GM12878 (cell line): ENCODE measurements at regions not wholly inside any gene's neighbourhood (a gene's known extent, or its start where the extent isn't known, plus 50 kb on each side); places are given as distances from the start of the nearest gene placed in this dataset.

Experiments
- ATAC-seq: fragments of 200-7000 bp; cut with Tn5 transposase; 3 replicates; pipeline ENCODE4 v1.9.1; 2020; ENCODE audit warnings: mild to moderate bottlenecking, moderate library complexity
- BruUV-seq: library from RNA; stranded (reverse); fragments of 400-500 nt; replicated peaks from 2 replicates; lab custom pipeline; 2021; lab: Mats Ljungman, UMichigan
- CTCF ChIA-PET: fragments of 300-600 bp; sonication (Branson Sonifier 250); formaldehyde crosslinking; extraction: SDS; loops from one replicate; lab custom pipeline; 2021; ENCODE audit warnings: inconsistent platforms; lab: Yijun Ruan, JAX
- POLR2A ChIA-PET: fragments of 350-600 bp; formaldehyde crosslinking; extraction: SDS; loops from one replicate; lab custom pipeline; 2021; ENCODE audit warnings: inconsistent platforms; lab: Charles Lee
- RAD21 ChIA-PET: fragments of 300-600 bp; sonication (Branson Sonifier 250); formaldehyde crosslinking; loops from one replicate; lab custom pipeline; 2023; ENCODE audit warnings: antibody characterized with exemption; ENCODE audit not compliant: unreplicated experiment; lab: Charles Lee
- SMC1A ChIA-PET: fragments of 300-600 bp; sonication (Branson Sonifier 250); formaldehyde crosslinking; loops from one replicate; lab custom pipeline; 2023; ENCODE audit not compliant: unreplicated experiment, uncharacterized antibody; lab: Charles Lee
- DNase-seq: peaks from one replicate; pipeline ENCODE4 v3.0.0-alpha.2; 2011; ENCODE audit warnings: low read depth, low spot score
- FAIRE-seq: peaks from 3 replicates; lab custom pipeline; 2011; peaks lifted over from hg19 to GRCh38; lab: Jason Lieb, UNC
- H2AFZ ChIP-seq: 2 replicates; pipeline ENCODE4 v1.6.0; 2011; ENCODE audit warnings: low read depth, low read length, control low read depth; ENCODE audit not compliant: control insufficient read depth
- H3K27ac ChIP-seq: 2 replicates; pipeline ENCODE4 v1.5.1; 2011; ENCODE audit warnings: control low read depth; ENCODE audit not compliant: control insufficient read depth, insufficient read depth
- H3K27me3 ChIP-seq, 2 experiments: replicated peaks in 1 of 2; 2 replicates each; pipeline versions ENCODE4 v1.6.0 to v1.6.1; 2011; ENCODE audit warnings: low read length in 1 of 2; ENCODE audit not compliant: control insufficient read depth in 2 of 2, insufficient read depth in 2 of 2
- H3K36me3 ChIP-seq, 2 experiments: 2 replicates each; pipeline ENCODE4 v1.5.1; 2011; ENCODE audit warnings: low read length in 1 of 2; ENCODE audit not compliant: control insufficient read depth in 2 of 2, insufficient read depth in 2 of 2
- H3K4me1 ChIP-seq: 2 replicates; pipeline ENCODE4 v1.6.1; 2011; ENCODE audit warnings: mild to moderate bottlenecking, low read length, moderate library complexity, mixed read lengths; ENCODE audit not compliant: control insufficient read depth, insufficient read depth
- H3K4me2 ChIP-seq: 2 replicates; pipeline ENCODE4 v1.6.0; 2011; ENCODE audit warnings: control low read depth; ENCODE audit not compliant: control insufficient read depth, insufficient read depth
- H3K4me3 ChIP-seq: fragments of 200-600 bp; sonication (generic); 2 replicates; pipeline ENCODE4 v1.5.1; 2016
- H3K79me2 ChIP-seq: 2 replicates; pipeline ENCODE4 v1.6.0; 2011; ENCODE audit warnings: low read length; ENCODE audit not compliant: control insufficient read depth, insufficient read depth
- H3K9ac ChIP-seq: 2 replicates; pipeline ENCODE4 v1.8.0; 2011; ENCODE audit warnings: low read length, control low read depth, mixed read lengths; ENCODE audit not compliant: control insufficient read depth, insufficient read depth
- H3K9me3 ChIP-seq: replicated peaks from 3 replicates; pipeline ENCODE4 v1.5.1; 2011; ENCODE audit warnings: mild to moderate bottlenecking, low read length; ENCODE audit not compliant: control insufficient read depth, insufficient read depth
- H4K20me1 ChIP-seq: 2 replicates; pipeline ENCODE4 v1.6.0; 2011; ENCODE audit not compliant: control insufficient read depth, insufficient read depth
- CEBPZ ChIP-seq: fragments of 150-350 bp; IDR thresholded peaks from 2 replicates; pipeline ENCODE4 v1.6.1; 2016; ENCODE audit warnings: low read depth, low read length
- CHD1 ChIP-seq: IDR thresholded peaks from 2 replicates; pipeline ENCODE4 v1.6.1; 2012; ENCODE audit warnings: low read depth, low read length, improper control_type of control experiment
- DPF2 ChIP-seq: fragments of 450-650 bp; IDR thresholded peaks from 2 replicates; pipeline ENCODE4 v1.6.1; 2017; ENCODE audit warnings: mild to moderate bottlenecking
- EZH2 ChIP-seq: IDR thresholded peaks from 2 replicates; pipeline ENCODE4 v1.6.1; 2012; ENCODE audit warnings: low read depth, mild to moderate bottlenecking, control low read depth, inconsistent platforms, low read length, borderline replicate concordance; ENCODE audit not compliant: control insufficient read depth
- KLF5 ChIP-seq: fragments of 450-650 bp; IDR thresholded peaks from 2 replicates; pipeline ENCODE4 v1.6.1; 2014; ENCODE audit warnings: mild to moderate bottlenecking; ENCODE audit not compliant: partially characterized antibody
- MAX ChIP-seq: IDR thresholded peaks from 2 replicates; pipeline ENCODE4 v1.6.1; 2012; ENCODE audit warnings: low read depth, low read length, improper control_type of control experiment
- PRDM15 ChIP-seq: fragments of 450-650 bp; formaldehyde crosslinking; IDR thresholded peaks from 2 replicates; pipeline ENCODE4 v1.4.0; 2020; ENCODE audit warnings: mild to moderate bottlenecking, moderate library complexity
- RBBP5 ChIP-seq: fragments of 200-600 bp; sonication (generic); conservative IDR thresholded peaks from 2 replicates; pipeline ENCODE4 v1.6.1; 2016
- RELA ChIP-seq: fragments of 450-650 bp; IDR thresholded peaks from 2 replicates; pipeline ENCODE4 v1.8.0; 2014; ENCODE audit warnings: borderline replicate concordance; ENCODE audit not compliant: partially characterized antibody
- SMAD5 ChIP-seq: IDR thresholded peaks from 2 replicates; pipeline ENCODE4 v1.6.1; 2016; ENCODE audit warnings: antibody characterized with exemption, low read depth
- SP1 ChIP-seq: IDR thresholded peaks from one replicate; pipeline ENCODE4 v1.6.1; 2011; ENCODE audit warnings: low read depth, low read length
- SPI1 ChIP-seq: IDR thresholded peaks from 2 replicates; pipeline ENCODE4 v1.6.1; 2011; ENCODE audit warnings: low read depth, mild to moderate bottlenecking, low read length, moderate library complexity, borderline replicate concordance; ENCODE audit not compliant: insufficient read depth
- STAT3 ChIP-seq: IDR thresholded peaks from 2 replicates; pipeline ENCODE4 v1.6.1; 2011; ENCODE audit warnings: low read depth, low read length, improper control_type of control experiment
- TCF12 ChIP-seq: IDR thresholded peaks from 2 replicates; pipeline ENCODE4 v1.6.1; 2011; ENCODE audit warnings: low read depth, mild to moderate bottlenecking, low read length
- ZNF687 ChIP-seq: fragments of 450-650 bp; IDR thresholded peaks from 2 replicates; pipeline ENCODE4 v1.6.1; 2017; ENCODE audit warnings: mild to moderate bottlenecking, moderate library complexity
- WGBS: methylation state at CpG from one replicate; pipeline ENCODE4 v1.1.6; 2016; ENCODE audit warnings: low lambda C conversion rate; ENCODE audit not compliant: insufficient replicate concordance, insufficient coverage; ENCODE audit errors: missing lambda C conversion rate; 5-methylcytosine and 5-hydroxymethylcytosine counted together
- in situ Hi-C: fragments of 300-500 bp; cut with MboI; formaldehyde crosslinking; loops from 9 replicates; pipeline ENCODE4 v1.14.3; 2018; ENCODE audit warnings: mixed read lengths
- intact Hi-C: fragments of 100-400 bp; cut with micrococcal nuclease; formaldehyde crosslinking; loops from one replicate; pipeline ENCODE4 v1.14.2; 2022; ENCODE audit not compliant: unreplicated experiment

- in situ Hi-C loops: no loop called here
- RAD21 ChIA-PET: interaction anchor here (0.7 kb wide), 1 partner anchor 40 kb away, joined by 3 read pairs; no protein-coding TSS in a partner anchor
- H4K20me1 ChIP-seq: no peaks in the 10 kb centered on the region
- no TSS peak for BruUV-seq
- no peak overlapping the region for H2AFZ ChIP-seq
- no peak overlapping the region for H3K9ac ChIP-seq
- SMC1A ChIA-PET: no interaction called here
- H3K9me3 ChIP-seq: no peaks in the 10 kb centered on the region
- H3K27ac ChIP-seq: no peak overlapping the region
- H3K4me3 ChIP-seq: no peak overlapping the region
- no peaks in the 10 kb centered on the region for H3K4me1 ChIP-seq
- H3K27me3 ChIP-seq: no peaks in the 10 kb centered on the region
- H3K4me2 ChIP-seq: no peak overlapping the region
- 36% methylated on average over 6 of the region's 6 CpGs for WGBS
- POLR2A ChIA-PET: no interaction called here
- intact Hi-C loops: no loop called here
- no peak for ATAC-seq
- DNase-seq: no peak
- FAIRE-seq: no peak
- CTCF ChIA-PET: no interaction called here
- no peaks in the 10 kb centered on the region for H3K79me2 ChIP-seq
- no peaks in the 10 kb centered on the region for H3K36me3 ChIP-seq
- TF ChIP-seq SMAD5: no peak
- TF ChIP-seq CHD1: no peak
- no peak for TF ChIP-seq KLF5
- no peak for TF ChIP-seq ZNF687
- TF ChIP-seq EZH2: no peak
- no peak for TF ChIP-seq RELA
- no peak for TF ChIP-seq TCF12
- no peak for TF ChIP-seq STAT3
- TF ChIP-seq RBBP5: no peak
- no peak for TF ChIP-seq CEBPZ
- TF ChIP-seq MAX: no peak
- TF ChIP-seq SPI1: no peak
- TF ChIP-seq DPF2: no peak
- no peak for TF ChIP-seq SP1
- no peak for TF ChIP-seq PRDM15
Measured at GRCh38 chr3:5531039-5531438, 343.5 kb downstream of the EDEM1 start.
